GM23248 (cell line): ENCODE measurements at regions not wholly inside any gene's neighbourhood (a gene's known extent, or its start where the extent isn't known, plus 50 kb on each side); places are given as distances from the start of the nearest gene placed in this dataset.

Source experiments
- EZH2 ChIP-seq: fragments of 200-600 bp; sonication (generic); IDR thresholded peaks from 2 replicates; pipeline ENCODE4 v1.6.1; 2018; ENCODE audit warnings: antibody characterized with exemption, mild to moderate bottlenecking; ENCODE audit not compliant: insufficient read depth, poor library complexity, severe bottlenecking
- EZH2phosphoT487 ChIP-seq: fragments of 200-600 bp; sonication (generic); IDR thresholded peaks from 2 replicates; pipeline ENCODE4 v1.6.1; 2018; ENCODE audit warnings: antibody characterized with exemption, moderate library complexity, mild to moderate bottlenecking, low read depth; ENCODE audit not compliant: insufficient read depth

- TF ChIP-seq EZH2: no peak
- no peak for TF ChIP-seq EZH2phosphoT487
Measured at GRCh38 chr18:30094556-30094955, 948.0 kb downstream of the DSC3 start.
